ENCODE measurements at regions not wholly inside any gene's neighbourhood (a gene's known extent, or its start where the extent isn't known, plus 50 kb on each side); places are given as distances from the start of the nearest gene placed in this dataset.

- TF ChIP-seq CTCF (IDR thresholded peaks at IDR 0.05) (no peak), POLR2A (IDR thresholded peaks at IDR 0.05) (no peak)
Observed at GRCh38 chr3:187918081-187918644, 172.9 kb upstream of the BCL6 start.

All from lower leg skin (tissue), 3 donors.